ENCODE measurements at regions not wholly inside any gene's neighbourhood (a gene's known extent, or its start where the extent isn't known, plus 50 kb on each side); places are given as distances from the start of the nearest gene placed in this dataset.
"Not testable (repeated sequence)": the region's sequence is repeated elsewhere in the genome, so short reads cannot be mapped to it uniquely, and the experiment has no call there.

GRCh38 chr4:38411981-38412536, 251.9 kb upstream of the KLF3 start:
- in situ Hi-C loops (cut with HindIII; ENCODE audit: low sequenced_read_pairs) = no loop called here

- in situ Hi-C loops (cut with HindIII; ENCODE audit: low sequenced_read_pairs) = no loop called here
Measured at GRCh38 chr4:38413524-38414341, 250.3 kb upstream of the KLF3 start.

GRCh38 chr4:38414410-38414809, 249.6 kb upstream of the KLF3 start:
- in situ Hi-C loops (cut with HindIII; ENCODE audit: low sequenced_read_pairs) = no loop called here

- in situ Hi-C loops (cut with HindIII; ENCODE audit: low sequenced_read_pairs) = no loop called here
Measured at GRCh38 chr4:38415682-38416081, 248.3 kb upstream of the KLF3 start.

- in situ Hi-C loops (cut with HindIII; ENCODE audit: low sequenced_read_pairs) = no loop called here
Measured at GRCh38 chr4:38416450-38417014, 247.5 kb upstream of the KLF3 start.

GRCh38 chr4:38420254-38420653, 243.7 kb upstream of the KLF3 start:
- in situ Hi-C loops (cut with HindIII; ENCODE audit: low sequenced_read_pairs) = not testable (repeated sequence)

GRCh38 chr4:38422850-38423249, 241.1 kb upstream of the KLF3 start:
- in situ Hi-C loops (cut with HindIII; ENCODE audit: low sequenced_read_pairs) = no loop called here

- in situ Hi-C loops (cut with HindIII; ENCODE audit: low sequenced_read_pairs) = no loop called here
Measured at GRCh38 chr4:38424151-38424871, 239.7 kb upstream of the KLF3 start.

GRCh38 chr4:38426532-38426931, 237.5 kb upstream of the KLF3 start:
- in situ Hi-C loops (cut with HindIII; ENCODE audit: low sequenced_read_pairs) = no loop called here

GRCh38 chr4:38430841-38431240, 233.2 kb upstream of the KLF3 start:
- in situ Hi-C loops (cut with HindIII; ENCODE audit: low sequenced_read_pairs) = no loop called here

- in situ Hi-C loops (cut with HindIII; ENCODE audit: low sequenced_read_pairs) = no loop called here
Measured at GRCh38 chr4:38442073-38442788, 221.8 kb upstream of the KLF3 start.

- in situ Hi-C loops (cut with HindIII; ENCODE audit: low sequenced_read_pairs) = no loop called here
Measured at GRCh38 chr4:38449506-38450174, 214.4 kb upstream of the KLF3 start.

GRCh38 chr4:38452009-38452408, 212.0 kb upstream of the KLF3 start:
- in situ Hi-C loops (cut with HindIII; ENCODE audit: low sequenced_read_pairs) = no loop called here

GRCh38 chr4:38452542-38452941, 211.5 kb upstream of the KLF3 start:
- in situ Hi-C loops (cut with HindIII; ENCODE audit: low sequenced_read_pairs) = no loop called here

- in situ Hi-C loops (cut with HindIII; ENCODE audit: low sequenced_read_pairs) = no loop called here
Measured at GRCh38 chr4:38453253-38453881, 210.6 kb upstream of the KLF3 start.

GRCh38 chr4:38454284-38454683, 209.7 kb upstream of the KLF3 start:
- in situ Hi-C loops (cut with HindIII; ENCODE audit: low sequenced_read_pairs) = no loop called here

- in situ Hi-C loops (cut with HindIII; ENCODE audit: low sequenced_read_pairs) = no loop called here
Measured at GRCh38 chr4:38455092-38455862, 208.7 kb upstream of the KLF3 start.

GRCh38 chr4:38456096-38456495, 207.9 kb upstream of the KLF3 start:
- in situ Hi-C loops (cut with HindIII; ENCODE audit: low sequenced_read_pairs) = no loop called here

GRCh38 chr4:38461342-38461741, 202.7 kb upstream of the KLF3 start:
- in situ Hi-C loops (cut with HindIII; ENCODE audit: low sequenced_read_pairs) = no loop called here

Data from DLD1 (cell line).